ENCODE measurements at regions not wholly inside any gene's neighbourhood (a gene's known extent, or its start where the extent isn't known, plus 50 kb on each side); places are given as distances from the start of the nearest gene placed in this dataset.

DNA sequence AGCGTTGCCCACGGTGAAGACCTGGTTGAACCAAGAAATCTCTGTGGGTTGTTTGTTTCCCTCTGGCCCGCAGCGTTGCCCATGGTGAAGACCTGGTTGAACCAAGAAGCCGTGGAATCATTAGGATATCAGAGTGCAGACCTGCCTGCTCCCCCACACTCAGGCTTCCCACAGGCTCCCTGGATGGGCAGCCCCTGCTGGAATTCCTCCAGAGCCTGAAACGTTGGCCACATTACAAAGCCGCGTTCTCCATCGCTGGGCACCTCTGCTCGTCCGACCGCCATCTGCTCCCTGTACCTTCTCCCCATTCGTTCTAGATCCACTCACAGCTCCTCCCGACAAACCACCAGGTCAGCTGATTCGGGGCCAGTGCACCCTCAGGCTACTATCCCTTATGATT is 266.9 kb upstream of the SHH start:
- no peaks in the 10 kb centered on the region for H3K27me3 Mint-ChIP-seq
- ATAC-seq (ENCODE audit: low read depth) (no peak), DNase-seq (no peak)
- no peak overlapping the region for H3K4me2 ChIP-seq (replicated peaks; ENCODE audit: low read depth, low read length, poor library complexity, severe bottlenecking)
- H3K79me2 ChIP-seq (ENCODE audit: control insufficient read depth, insufficient read depth, low read length) = no peaks in the 10 kb centered on the region
- 96% methylated on average over 15 of the region's 15 CpGs for WGBS (ENCODE audit: insufficient coverage)
- H3K9me3 ChIP-seq (ENCODE audit: control extremely low read depth in 1 of 3, control insufficient read depth in 2 of 3, insufficient read depth in 1 of 3, low read length in 2 of 3) = peaks cover 0 to 3% (median 0%) of the 10 kb centered on the region in 3 donors
- H3K9me3 Mint-ChIP-seq (ENCODE audit: insufficient read depth) = no peaks in the 10 kb centered on the region
- H2AFZ ChIP-seq (ENCODE audit: insufficient read depth, low read depth, low read length, poor library complexity, severe bottlenecking) = no peak overlapping the region
- no peak overlapping the region for H3K27ac Mint-ChIP-seq
- ChIA-PET POLR2A (no interaction called here), CTCF (no interaction called here)
- no peaks in the 10 kb centered on the region for H4K20me1 ChIP-seq (ENCODE audit: control insufficient read depth, insufficient read depth, low read length, poor library complexity, severe bottlenecking)
- no peak overlapping the region for H3K4me3 Mint-ChIP-seq
- H3K9ac ChIP-seq (ENCODE audit: low read length) = no peak overlapping the region
- H3K4me1 Mint-ChIP-seq = no peaks in the 10 kb centered on the region
- no peaks in the 10 kb centered on the region for H3K36me3 ChIP-seq (replicated peaks in 1 of 2; ENCODE audit: control extremely low read depth in 1 of 2, control insufficient read depth in 1 of 2, extremely low read depth in 1 of 2, insufficient read depth in 2 of 2, low read length in 1 of 2)
- TF ChIP-seq EZH2 (IDR thresholded peaks at IDR 0.05; ENCODE audit: borderline replicate concordance, insufficient read depth, low read depth, low read length, poor library complexity, severe bottlenecking) = no peak
- TF ChIP-seq, protein P1, sequence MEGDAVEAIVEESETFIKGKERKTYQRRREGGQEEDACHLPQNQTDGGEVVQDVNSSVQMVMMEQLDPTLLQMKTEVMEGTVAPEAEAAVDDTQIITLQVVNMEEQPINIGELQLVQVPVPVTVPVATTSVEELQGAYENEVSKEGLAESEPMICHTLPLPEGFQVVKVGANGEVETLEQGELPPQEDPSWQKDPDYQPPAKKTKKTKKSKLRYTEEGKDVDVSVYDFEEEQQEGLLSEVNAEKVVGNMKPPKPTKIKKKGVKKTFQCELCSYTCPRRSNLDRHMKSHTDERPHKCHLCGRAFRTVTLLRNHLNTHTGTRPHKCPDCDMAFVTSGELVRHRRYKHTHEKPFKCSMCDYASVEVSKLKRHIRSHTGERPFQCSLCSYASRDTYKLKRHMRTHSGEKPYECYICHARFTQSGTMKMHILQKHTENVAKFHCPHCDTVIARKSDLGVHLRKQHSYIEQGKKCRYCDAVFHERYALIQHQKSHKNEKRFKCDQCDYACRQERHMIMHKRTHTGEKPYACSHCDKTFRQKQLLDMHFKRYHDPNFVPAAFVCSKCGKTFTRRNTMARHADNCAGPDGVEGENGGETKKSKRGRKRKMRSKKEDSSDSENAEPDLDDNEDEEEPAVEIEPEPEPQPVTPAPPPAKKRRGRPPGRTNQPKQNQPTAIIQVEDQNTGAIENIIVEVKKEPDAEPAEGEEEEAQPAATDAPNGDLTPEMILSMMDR (IDR thresholded peaks at IDR 0.05) = no peak
- intact Hi-C loops (cut with micrococcal nuclease) = no loop called here
- H3K27me3 ChIP-seq (replicated peaks in 1 of 4; ENCODE audit: control extremely low read depth in 1 of 4, control insufficient read depth in 3 of 4, insufficient read depth in 4 of 4, low read length in 3 of 4) = no peaks in the 10 kb centered on the region
- H3K4me3 ChIP-seq (ENCODE audit: control extremely low read depth in 1 of 5, extremely low read depth in 1 of 5, insufficient read depth in 1 of 5, low read depth in 2 of 5, low read length in 4 of 5) = no peak overlapping the region
- no peak overlapping the region for H3K27ac ChIP-seq (ENCODE audit: low read length in 2 of 2)
- H3K4me1 ChIP-seq (ENCODE audit: control insufficient read depth in 2 of 2, insufficient read depth in 2 of 2, low read length in 2 of 2) = no peaks in the 10 kb centered on the region

DNA sequence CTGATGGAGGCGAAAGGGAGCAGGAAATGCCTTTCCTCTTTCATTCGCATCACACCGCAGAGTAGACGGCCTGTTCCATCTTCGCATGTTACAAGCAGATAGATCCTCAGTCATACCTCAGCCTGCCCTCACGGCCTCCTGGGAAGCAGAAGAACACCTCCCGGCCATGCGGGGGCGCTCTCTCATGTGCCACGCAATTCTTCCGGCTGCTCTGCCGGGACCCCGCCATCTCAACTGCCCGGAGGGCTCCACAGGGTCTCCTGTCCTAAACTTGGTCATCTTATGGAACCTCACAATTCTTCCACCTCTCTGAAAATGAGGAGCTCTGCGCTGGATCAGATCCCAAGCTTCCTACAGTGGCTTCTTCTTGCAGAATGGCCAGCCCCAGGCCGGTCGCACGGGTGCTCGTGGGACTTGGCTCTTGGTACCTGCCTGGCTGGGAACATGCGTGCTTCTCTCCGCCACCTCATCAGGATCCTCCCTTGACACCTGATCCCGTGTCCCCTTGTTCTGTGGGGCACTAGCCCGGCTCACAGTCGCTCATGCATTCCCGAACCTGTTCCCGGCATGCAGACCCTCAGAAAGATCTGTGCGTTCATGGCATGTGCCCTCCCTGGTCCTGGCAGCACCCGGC is 262.8 kb upstream of the SHH start:
- H3K9ac ChIP-seq (ENCODE audit: low read length) = no peak overlapping the region
- H3K27ac ChIP-seq (ENCODE audit: low read length in 2 of 2) = no peak overlapping the region
- WGBS (ENCODE audit: insufficient coverage) = 96% methylated on average over 28 of the region's 28 CpGs
- ChIA-PET POLR2A (no interaction called here), CTCF (no interaction called here)
- H3K79me2 ChIP-seq (ENCODE audit: control insufficient read depth, insufficient read depth, low read length) = no peaks in the 10 kb centered on the region
- ATAC-seq (ENCODE audit: low read depth) (no peak), DNase-seq (no peak)
- Mint-ChIP-seq H3K4me1 (no peaks in the 10 kb centered on the region), H3K27me3 (no peaks in the 10 kb centered on the region), H3K9me3 (ENCODE audit: insufficient read depth) (no peaks in the 10 kb centered on the region), H3K27ac (no peak overlapping the region), H3K4me3 (no peak overlapping the region)
- intact Hi-C loops (cut with micrococcal nuclease) = no loop called here
- H3K4me1 ChIP-seq (ENCODE audit: control insufficient read depth in 2 of 2, insufficient read depth in 2 of 2, low read length in 2 of 2) = no peaks in the 10 kb centered on the region
- no peak overlapping the region for H3K4me3 ChIP-seq (ENCODE audit: control extremely low read depth in 1 of 5, extremely low read depth in 1 of 5, insufficient read depth in 1 of 5, low read depth in 2 of 5, low read length in 4 of 5)
- H3K4me2 ChIP-seq (replicated peaks; ENCODE audit: low read depth, low read length, poor library complexity, severe bottlenecking) = no peak overlapping the region
- H3K36me3 ChIP-seq (replicated peaks in 1 of 2; ENCODE audit: control extremely low read depth in 1 of 2, control insufficient read depth in 1 of 2, extremely low read depth in 1 of 2, insufficient read depth in 2 of 2, low read length in 1 of 2) = no peaks in the 10 kb centered on the region
- H3K27me3 ChIP-seq (replicated peaks in 1 of 4; ENCODE audit: control extremely low read depth in 1 of 4, control insufficient read depth in 3 of 4, insufficient read depth in 4 of 4, low read length in 3 of 4) = no peaks in the 10 kb centered on the region
- peaks cover 0 to 10% (median 0%) of the 10 kb centered on the region in 3 donors for H3K9me3 ChIP-seq (ENCODE audit: control extremely low read depth in 1 of 3, control insufficient read depth in 2 of 3, insufficient read depth in 1 of 3, low read length in 2 of 3)
- TF ChIP-seq, protein P1 (IDR thresholded peaks at IDR 0.05) = no peak
- no peak for TF ChIP-seq EZH2 (IDR thresholded peaks at IDR 0.05; ENCODE audit: borderline replicate concordance, insufficient read depth, low read depth, low read length, poor library complexity, severe bottlenecking)
- H2AFZ ChIP-seq (ENCODE audit: insufficient read depth, low read depth, low read length, poor library complexity, severe bottlenecking) = no peak overlapping the region
- H4K20me1 ChIP-seq (ENCODE audit: control insufficient read depth, insufficient read depth, low read length, poor library complexity, severe bottlenecking) = no peaks in the 10 kb centered on the region

Measured in B cell (primary cell).